ENCODE measurements at regions not wholly inside any gene's neighbourhood (a gene's known extent, or its start where the extent isn't known, plus 50 kb on each side); places are given as distances from the start of the nearest gene placed in this dataset.

DNA sequence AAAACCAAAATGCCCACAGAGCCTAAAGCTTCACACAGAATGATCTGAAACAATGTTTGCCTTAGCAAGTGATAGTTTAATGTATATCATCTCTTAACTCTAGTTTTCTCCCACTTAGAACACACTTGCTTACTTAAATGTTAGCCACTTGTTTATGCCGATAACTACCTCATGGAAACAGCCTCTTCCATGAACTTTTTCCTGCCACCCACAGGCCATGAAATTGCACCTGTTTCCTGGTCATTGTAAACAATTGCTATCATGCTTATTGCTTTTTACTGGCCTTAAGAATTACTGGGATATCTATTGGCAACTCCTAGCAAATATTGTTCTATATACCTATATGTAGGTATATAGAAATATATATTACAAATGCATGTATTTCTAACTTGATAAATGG lies 231.1 kb downstream of the HDGFL1 start:
- TF ChIP-seq EZH2 (IDR thresholded peaks at IDR 0.05; ENCODE audit: low read length, missing control alignments) = no peak
- no peaks in the 10 kb centered on the region for H3K79me2 ChIP-seq (ENCODE audit: control insufficient read depth, insufficient read depth, low read length)
- no peaks in the 10 kb centered on the region for H3K27me3 ChIP-seq (ENCODE audit: control insufficient read depth, insufficient read depth, low read length)
- no peak overlapping the region for H3K9ac ChIP-seq (ENCODE audit: insufficient read depth, low read length)
- H3K27ac ChIP-seq (ENCODE audit: insufficient read depth, low read length) = no peak overlapping the region
- H3K4me2 ChIP-seq (ENCODE audit: extremely low read depth, insufficient read depth, low read length) = no peak overlapping the region
- no peak overlapping the region for H2AFZ ChIP-seq (ENCODE audit: low read length)
- DNase-seq (ENCODE audit: low read depth in 2 of 2) = no peak
- H3K4me3 ChIP-seq (replicated peaks in 1 of 4; ENCODE audit: control extremely low read depth in 1 of 4, insufficient read depth in 1 of 4, low read depth in 3 of 4, low read length in 4 of 4) = no peak overlapping the region
- no peaks in the 10 kb centered on the region for H3K36me3 ChIP-seq (ENCODE audit: control insufficient read depth, insufficient read depth, low read length)
- H3K9me3 ChIP-seq (ENCODE audit: control insufficient read depth, insufficient read depth, low read depth, low read length) = no peaks in the 10 kb centered on the region
- no peaks in the 10 kb centered on the region for H3K4me1 ChIP-seq (ENCODE audit: control insufficient read depth, extremely low read depth, insufficient read depth, low read length)
- no peaks in the 10 kb centered on the region for H4K20me1 ChIP-seq (ENCODE audit: control insufficient read depth, extremely low read depth, insufficient read depth, low read length)

- H3K4me3 ChIP-seq (replicated peaks in 1 of 4; ENCODE audit: control extremely low read depth in 1 of 4, insufficient read depth in 1 of 4, low read depth in 3 of 4, low read length in 4 of 4) = no peak overlapping the region
- H3K4me2 ChIP-seq (ENCODE audit: extremely low read depth, insufficient read depth, low read length) = no peak overlapping the region
- no peaks in the 10 kb centered on the region for H3K9me3 ChIP-seq (ENCODE audit: control insufficient read depth, insufficient read depth, low read depth, low read length)
- H3K36me3 ChIP-seq (ENCODE audit: control insufficient read depth, insufficient read depth, low read length) = no peaks in the 10 kb centered on the region
- no peak overlapping the region for H2AFZ ChIP-seq (ENCODE audit: low read length)
- H4K20me1 ChIP-seq (ENCODE audit: control insufficient read depth, extremely low read depth, insufficient read depth, low read length) = no peaks in the 10 kb centered on the region
- H3K4me1 ChIP-seq (ENCODE audit: control insufficient read depth, extremely low read depth, insufficient read depth, low read length) = no peaks in the 10 kb centered on the region
- H3K79me2 ChIP-seq (ENCODE audit: control insufficient read depth, insufficient read depth, low read length) = no peaks in the 10 kb centered on the region
- no peak overlapping the region for H3K9ac ChIP-seq (ENCODE audit: insufficient read depth, low read length)
- TF ChIP-seq, protein P1, sequence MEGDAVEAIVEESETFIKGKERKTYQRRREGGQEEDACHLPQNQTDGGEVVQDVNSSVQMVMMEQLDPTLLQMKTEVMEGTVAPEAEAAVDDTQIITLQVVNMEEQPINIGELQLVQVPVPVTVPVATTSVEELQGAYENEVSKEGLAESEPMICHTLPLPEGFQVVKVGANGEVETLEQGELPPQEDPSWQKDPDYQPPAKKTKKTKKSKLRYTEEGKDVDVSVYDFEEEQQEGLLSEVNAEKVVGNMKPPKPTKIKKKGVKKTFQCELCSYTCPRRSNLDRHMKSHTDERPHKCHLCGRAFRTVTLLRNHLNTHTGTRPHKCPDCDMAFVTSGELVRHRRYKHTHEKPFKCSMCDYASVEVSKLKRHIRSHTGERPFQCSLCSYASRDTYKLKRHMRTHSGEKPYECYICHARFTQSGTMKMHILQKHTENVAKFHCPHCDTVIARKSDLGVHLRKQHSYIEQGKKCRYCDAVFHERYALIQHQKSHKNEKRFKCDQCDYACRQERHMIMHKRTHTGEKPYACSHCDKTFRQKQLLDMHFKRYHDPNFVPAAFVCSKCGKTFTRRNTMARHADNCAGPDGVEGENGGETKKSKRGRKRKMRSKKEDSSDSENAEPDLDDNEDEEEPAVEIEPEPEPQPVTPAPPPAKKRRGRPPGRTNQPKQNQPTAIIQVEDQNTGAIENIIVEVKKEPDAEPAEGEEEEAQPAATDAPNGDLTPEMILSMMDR (conservative IDR thresholded peaks at IDR 0.05 in 1 of 2, IDR thresholded peaks at IDR 0.05 in 1 of 2; ENCODE audit: low read depth in 1 of 2, low read length in 2 of 2) = no peak
- TF ChIP-seq EZH2 (IDR thresholded peaks at IDR 0.05; ENCODE audit: low read length, missing control alignments) = no peak
- no peak overlapping the region for H3K27ac ChIP-seq (ENCODE audit: insufficient read depth, low read length)
- no peaks in the 10 kb centered on the region for H3K27me3 ChIP-seq (ENCODE audit: control insufficient read depth, insufficient read depth, low read length)
- DNase-seq (ENCODE audit: low read depth in 2 of 2) = no peak
Observed at GRCh38 chr6:22801831-22802230, 232.5 kb downstream of the HDGFL1 start.

DNA sequence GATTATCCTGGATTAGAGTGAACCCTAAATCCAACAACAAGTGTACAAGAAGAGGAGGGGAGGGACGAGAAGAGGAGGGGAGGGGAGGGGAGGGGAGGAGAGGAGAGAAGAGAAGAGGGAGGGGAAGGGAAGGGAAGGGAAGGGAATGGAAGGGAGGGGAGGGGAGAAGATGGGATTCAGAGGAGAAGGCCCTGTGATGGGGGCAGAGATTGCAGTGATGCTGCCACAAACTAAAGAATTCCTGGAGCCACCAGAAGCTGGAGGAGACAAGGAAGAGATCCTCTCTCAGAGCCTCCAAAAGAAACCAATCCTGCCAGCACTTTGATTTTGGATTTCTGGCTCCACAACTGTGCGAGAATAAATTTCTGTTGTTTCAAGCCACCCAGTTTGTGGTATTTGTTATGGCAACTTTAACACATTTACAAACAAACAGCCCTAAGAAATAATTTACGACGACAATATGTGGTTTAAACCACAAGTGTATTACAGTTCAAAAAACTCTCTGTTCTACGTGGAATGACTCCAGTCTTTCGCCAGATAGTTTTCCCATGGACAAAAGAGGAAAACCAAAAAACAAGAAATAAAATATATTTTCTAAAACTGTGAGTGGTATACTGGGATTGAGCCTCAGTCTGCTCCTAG lies 235.4 kb downstream of the HDGFL1 start:
- Histone ChIP-seq H3K36me3 (ENCODE audit: control insufficient read depth, insufficient read depth, low read length) (no peaks in the 10 kb centered on the region), H3K4me3 (replicated peaks in 1 of 4; ENCODE audit: control extremely low read depth in 1 of 4, insufficient read depth in 1 of 4, low read depth in 3 of 4, low read length in 4 of 4) (no peak overlapping the region), H3K9ac (ENCODE audit: insufficient read depth, low read length) (no peak overlapping the region), H3K9me3 (ENCODE audit: control insufficient read depth, insufficient read depth, low read depth, low read length) (no peaks in the 10 kb centered on the region), H3K27ac (ENCODE audit: insufficient read depth, low read length) (no peak overlapping the region), H3K4me2 (ENCODE audit: extremely low read depth, insufficient read depth, low read length) (no peak overlapping the region), H4K20me1 (ENCODE audit: control insufficient read depth, extremely low read depth, insufficient read depth, low read length) (no peaks in the 10 kb centered on the region), H3K79me2 (ENCODE audit: control insufficient read depth, insufficient read depth, low read length) (no peaks in the 10 kb centered on the region), H3K4me1 (ENCODE audit: control insufficient read depth, extremely low read depth, insufficient read depth, low read length) (no peaks in the 10 kb centered on the region), H2AFZ (ENCODE audit: low read length) (no peak overlapping the region), H3K27me3 (ENCODE audit: control insufficient read depth, insufficient read depth, low read length) (no peaks in the 10 kb centered on the region)
- TF ChIP-seq, protein P1 (conservative IDR thresholded peaks at IDR 0.05 in 1 of 2, IDR thresholded peaks at IDR 0.05 in 1 of 2; ENCODE audit: low read depth in 1 of 2, low read length in 2 of 2) = no peak
- TF ChIP-seq EZH2 (IDR thresholded peaks at IDR 0.05; ENCODE audit: low read length, missing control alignments) = no peak
- peak in 1 of 2 donors; percentile 3 for DNase-seq (ENCODE audit: low read depth in 2 of 2)
